ENCODE measurements at regions not wholly inside any gene's neighbourhood (a gene's known extent, or its start where the extent isn't known, plus 50 kb on each side); places are given as distances from the start of the nearest gene placed in this dataset.

DNA sequence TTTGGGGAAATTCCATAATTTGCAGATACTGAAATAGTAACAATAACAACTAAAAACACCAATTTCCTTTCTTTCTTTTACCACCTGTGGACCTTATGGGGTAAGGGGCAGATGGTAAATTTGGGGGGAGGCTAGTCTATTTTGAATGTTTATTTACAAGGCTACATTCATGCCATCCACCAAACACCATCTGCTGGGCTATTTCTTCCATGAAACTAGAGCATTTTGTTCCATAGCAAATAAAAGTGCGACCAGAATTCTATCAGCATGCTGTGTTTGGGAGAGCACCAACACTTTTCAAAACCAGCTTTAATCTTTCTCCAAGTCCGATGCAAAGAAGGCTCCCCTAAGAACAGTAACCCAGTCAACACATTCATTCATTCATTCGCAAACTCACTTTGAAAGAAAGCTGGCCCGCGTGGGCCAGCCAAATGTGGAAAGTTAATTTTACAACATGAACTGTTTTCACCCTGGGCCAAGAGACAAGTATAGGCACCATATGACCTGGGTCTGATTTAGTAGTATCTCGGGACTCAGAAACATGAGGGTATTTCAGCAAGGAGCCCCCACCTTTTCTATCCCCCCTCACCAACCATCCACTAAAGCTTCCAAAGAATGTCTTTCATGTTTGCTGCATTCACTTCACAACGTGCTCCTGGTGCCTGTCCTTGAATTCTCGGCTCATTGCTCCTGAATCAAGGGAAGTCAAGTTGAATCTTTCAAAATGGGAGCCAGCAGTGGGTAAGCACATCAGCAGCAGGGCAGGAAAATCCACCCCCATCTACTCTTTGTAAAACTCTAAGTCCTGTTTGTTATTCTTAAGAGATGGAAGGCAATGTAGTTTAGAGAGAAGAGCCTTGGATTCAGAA is 210.6 kb downstream of the C1D start:
- H3K27me3 Mint-ChIP-seq (ENCODE audit: low read depth), result peaks cover 14% of the 10 kb centered on the region
- H3K27ac Mint-ChIP-seq (ENCODE audit: unreplicated experiment), result no peak overlapping the region
- H3K36me3 Mint-ChIP-seq (ENCODE audit: low read depth), result no peaks in the 10 kb centered on the region
- TF ChIP-seq, protein P1, sequence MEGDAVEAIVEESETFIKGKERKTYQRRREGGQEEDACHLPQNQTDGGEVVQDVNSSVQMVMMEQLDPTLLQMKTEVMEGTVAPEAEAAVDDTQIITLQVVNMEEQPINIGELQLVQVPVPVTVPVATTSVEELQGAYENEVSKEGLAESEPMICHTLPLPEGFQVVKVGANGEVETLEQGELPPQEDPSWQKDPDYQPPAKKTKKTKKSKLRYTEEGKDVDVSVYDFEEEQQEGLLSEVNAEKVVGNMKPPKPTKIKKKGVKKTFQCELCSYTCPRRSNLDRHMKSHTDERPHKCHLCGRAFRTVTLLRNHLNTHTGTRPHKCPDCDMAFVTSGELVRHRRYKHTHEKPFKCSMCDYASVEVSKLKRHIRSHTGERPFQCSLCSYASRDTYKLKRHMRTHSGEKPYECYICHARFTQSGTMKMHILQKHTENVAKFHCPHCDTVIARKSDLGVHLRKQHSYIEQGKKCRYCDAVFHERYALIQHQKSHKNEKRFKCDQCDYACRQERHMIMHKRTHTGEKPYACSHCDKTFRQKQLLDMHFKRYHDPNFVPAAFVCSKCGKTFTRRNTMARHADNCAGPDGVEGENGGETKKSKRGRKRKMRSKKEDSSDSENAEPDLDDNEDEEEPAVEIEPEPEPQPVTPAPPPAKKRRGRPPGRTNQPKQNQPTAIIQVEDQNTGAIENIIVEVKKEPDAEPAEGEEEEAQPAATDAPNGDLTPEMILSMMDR (conservative IDR thresholded peaks at IDR 0.05), result no peak
- no peaks in the 10 kb centered on the region for H3K9me3 Mint-ChIP-seq
- DNase-seq (ENCODE audit: low read depth, low spot score), result no peak
- no peaks in the 10 kb centered on the region for H3K4me1 Mint-ChIP-seq
- no peak overlapping the region for H3K4me3 Mint-ChIP-seq

DNA sequence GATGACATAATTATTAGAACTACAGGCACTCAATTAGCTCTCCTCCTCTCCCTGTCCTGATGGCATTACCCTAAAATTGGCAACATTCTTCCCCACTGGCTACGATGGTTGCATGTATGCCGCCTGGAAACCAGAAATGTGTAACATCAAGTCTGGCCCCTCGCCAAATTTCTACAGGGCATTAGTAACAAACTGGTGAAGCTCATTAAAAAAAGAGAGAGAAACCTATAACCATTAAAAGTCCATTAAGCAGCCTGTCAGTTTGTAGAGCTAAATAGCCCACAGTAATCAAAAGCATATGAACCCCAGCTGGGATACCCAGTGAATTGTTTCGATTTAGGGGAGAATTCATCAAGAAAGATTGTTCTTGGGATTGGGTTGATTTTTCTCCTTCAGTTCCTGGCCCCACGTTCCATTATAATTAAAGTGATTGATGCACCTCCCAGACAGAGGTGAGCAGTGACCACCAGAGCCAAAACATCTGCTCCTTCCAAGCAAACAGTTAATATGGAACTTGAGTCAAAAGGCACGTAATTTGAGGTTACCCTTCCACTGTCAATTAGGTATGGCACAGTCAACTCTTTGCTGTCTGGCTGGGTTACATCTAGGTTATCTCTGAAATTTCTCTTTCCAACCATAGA is 208.6 kb downstream of the C1D start:
- no peak for DNase-seq (ENCODE audit: low read depth, low spot score)
- H3K9me3 Mint-ChIP-seq, result no peaks in the 10 kb centered on the region
- no peaks in the 10 kb centered on the region for H3K36me3 Mint-ChIP-seq (ENCODE audit: low read depth)
- TF ChIP-seq, protein P1 (conservative IDR thresholded peaks at IDR 0.05), result no peak
- H3K4me3 Mint-ChIP-seq, result no peak overlapping the region
- H3K27me3 Mint-ChIP-seq (ENCODE audit: low read depth), result peaks cover 14% of the 10 kb centered on the region
- H3K27ac Mint-ChIP-seq (ENCODE audit: unreplicated experiment), result no peak overlapping the region
- H3K4me1 Mint-ChIP-seq, result no peaks in the 10 kb centered on the region

DNA sequence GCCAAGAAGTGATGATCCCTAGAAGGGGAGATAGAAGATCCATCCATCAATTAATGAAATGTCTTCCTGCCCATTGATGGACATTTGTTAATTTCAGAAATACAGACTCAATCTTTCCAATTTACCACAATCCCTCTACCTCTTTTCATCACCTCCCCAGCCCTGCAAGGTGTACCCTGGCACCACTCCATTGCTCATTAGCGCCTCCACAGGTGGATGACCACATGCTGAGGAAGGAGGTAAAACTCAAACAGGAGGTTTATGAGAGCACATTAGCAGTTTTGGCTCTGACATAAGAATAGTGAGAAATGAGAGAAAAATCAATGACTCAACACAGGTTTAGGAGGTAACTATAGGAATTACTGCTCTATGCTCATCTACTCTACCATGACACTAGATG is 208.0 kb downstream of the C1D start:
- no peak for DNase-seq (ENCODE audit: low read depth, low spot score)
- H3K4me3 Mint-ChIP-seq, result no peak overlapping the region
- no peak overlapping the region for H3K27ac Mint-ChIP-seq (ENCODE audit: unreplicated experiment)
- TF ChIP-seq, protein P1 (conservative IDR thresholded peaks at IDR 0.05), result no peak
- no peaks in the 10 kb centered on the region for H3K36me3 Mint-ChIP-seq (ENCODE audit: low read depth)
- no peaks in the 10 kb centered on the region for H3K9me3 Mint-ChIP-seq
- H3K4me1 Mint-ChIP-seq, result no peaks in the 10 kb centered on the region
- H3K27me3 Mint-ChIP-seq (ENCODE audit: low read depth), result peaks cover 14% of the 10 kb centered on the region

DNA sequence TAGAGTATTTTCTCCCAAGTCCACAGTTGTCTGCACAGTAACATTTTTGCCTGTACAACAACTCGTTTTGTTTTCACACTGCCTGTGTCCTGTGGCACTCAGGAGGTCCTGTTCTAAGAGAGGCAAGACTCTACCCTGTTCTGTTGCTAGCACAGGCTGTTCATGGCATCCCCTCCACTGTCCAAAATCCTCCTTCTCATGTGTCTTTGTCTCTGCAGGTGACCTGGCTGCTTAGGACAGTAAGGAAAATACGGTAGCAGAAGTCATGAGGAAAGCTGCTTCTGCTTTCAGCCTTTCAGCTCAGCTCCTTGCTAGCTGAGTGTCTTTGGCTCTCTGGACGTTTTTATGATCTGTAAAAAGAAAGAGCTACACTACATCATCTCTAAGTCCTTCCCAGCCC is 205.9 kb downstream of the C1D start:
- Mint-ChIP-seq H3K36me3 (ENCODE audit: low read depth) (no peaks in the 10 kb centered on the region), H3K27ac (ENCODE audit: unreplicated experiment) (no peak overlapping the region)

DNA sequence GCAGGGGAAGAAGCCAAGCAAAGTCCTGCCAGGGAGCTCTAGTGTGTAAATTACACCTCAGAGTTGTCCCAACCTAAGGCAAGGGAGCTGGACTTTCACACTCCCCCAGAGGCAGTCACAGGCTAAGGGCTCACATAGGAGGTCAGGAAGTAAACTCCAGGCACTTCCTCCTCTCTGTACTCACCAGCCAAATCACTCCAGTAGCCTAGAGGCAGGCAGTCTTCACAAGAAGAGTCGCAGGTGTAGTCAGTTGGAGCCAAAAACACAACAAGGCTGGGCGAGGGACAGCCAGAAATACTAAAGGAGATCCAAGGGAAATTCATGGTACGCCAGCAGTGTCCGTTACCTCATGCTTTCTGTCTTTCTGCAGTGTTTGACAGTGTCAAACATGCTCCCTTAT is 205.0 kb downstream of the C1D start:
- Mint-ChIP-seq H3K27ac (ENCODE audit: unreplicated experiment) (no peak overlapping the region), H3K4me3 (no peak overlapping the region), H3K36me3 (ENCODE audit: low read depth) (no peaks in the 10 kb centered on the region), H3K4me1 (no peaks in the 10 kb centered on the region), H3K27me3 (ENCODE audit: low read depth) (peaks cover 16% of the 10 kb centered on the region), H3K9me3 (no peaks in the 10 kb centered on the region)
- TF ChIP-seq, protein P1 (conservative IDR thresholded peaks at IDR 0.05), result no peak
- DNase-seq (ENCODE audit: low read depth, low spot score), result no peak

More for the DNA sequence above, 205.9 kb downstream of the C1D start:
- DNase-seq (ENCODE audit: low read depth, low spot score), result no peak
- Mint-ChIP-seq H3K4me1 (no peaks in the 10 kb centered on the region), H3K9me3 (no peaks in the 10 kb centered on the region), H3K4me3 (no peak overlapping the region), H3K27me3 (ENCODE audit: low read depth) (peaks cover 13% of the 10 kb centered on the region)
- TF ChIP-seq, protein P1 (conservative IDR thresholded peaks at IDR 0.05), result no peak
